ACC112 (cell line): ENCODE measurements at regions not wholly inside any gene's neighbourhood (a gene's known extent, or its start where the extent isn't known, plus 50 kb on each side); places are given as distances from the start of the nearest gene placed in this dataset.
"Not testable (repeated sequence)": the region's sequence is repeated elsewhere in the genome, so short reads cannot be mapped to it uniquely, and the experiment has no call there.

Experiments
- H2AFZ ChIP-seq: fragments of 200-600 bp; sonication (generic); one replicate; pipeline ENCODE4 v1.6.0; 2017; ENCODE audit warnings: antibody characterized with exemption, low read length; ENCODE audit not compliant: unreplicated experiment
- H3K27ac ChIP-seq: fragments of 200-600 bp; sonication (generic); 2 replicates; pipeline ENCODE4 v1.5.1; 2014; ENCODE audit warnings: low read depth, mild to moderate bottlenecking, antibody characterized with exemption, low read length, moderate library complexity
- H3K27me3 ChIP-seq: fragments of 200-600 bp; sonication (generic); 2 replicates; pipeline ENCODE4 v1.6.1; 2014; ENCODE audit warnings: mild to moderate bottlenecking, antibody characterized with exemption, low read length, moderate library complexity, mixed read lengths; ENCODE audit not compliant: insufficient read depth
- H3K36me3 ChIP-seq: fragments of 200-600 bp; sonication (generic); 2 replicates; pipeline ENCODE4 v1.6.1; 2016; ENCODE audit warnings: mild to moderate bottlenecking, antibody characterized with exemption, low read length, moderate library complexity, mixed read lengths; ENCODE audit not compliant: insufficient read depth
- H3K4me1 ChIP-seq: fragments of 200-600 bp; sonication (generic); one replicate; pipeline ENCODE4 v1.6.1; 2016; ENCODE audit warnings: low read length, mixed read lengths; ENCODE audit not compliant: insufficient read depth, unreplicated experiment, control insufficient read depth
- H3K4me3 ChIP-seq: fragments of 200-600 bp; sonication (generic); 2 replicates; pipeline ENCODE4 v1.5.1; 2014; ENCODE audit warnings: mild to moderate bottlenecking, low read depth, low read length
- H3K79me2 ChIP-seq: fragments of 200-600 bp; sonication (generic); one replicate; pipeline ENCODE4 v1.6.0; 2016; ENCODE audit warnings: low read length; ENCODE audit not compliant: control insufficient read depth, unreplicated experiment, insufficient read depth

DNA sequence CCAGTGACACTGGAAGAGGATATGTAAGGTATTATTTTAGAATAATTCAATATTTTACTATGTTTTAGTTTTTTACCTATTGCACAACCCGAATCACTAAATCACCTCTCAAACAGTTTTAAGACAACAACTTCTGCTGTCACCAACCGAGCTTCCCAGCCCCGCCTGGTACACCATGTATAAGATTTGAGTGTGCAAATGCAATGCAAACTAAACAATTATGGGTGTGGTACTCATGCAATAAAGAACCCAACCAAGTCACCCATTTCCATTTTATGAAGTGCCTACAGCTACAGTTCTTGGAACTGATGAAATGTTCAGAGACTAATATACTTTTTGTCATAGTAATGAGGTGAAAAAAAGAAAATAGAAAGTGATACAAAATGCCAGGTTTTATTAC is 256.2 kb downstream of the TAFA4 start:
- Histone ChIP-seq H3K27me3 (no peaks in the 10 kb centered on the region), H3K4me1 (no peaks in the 10 kb centered on the region), H3K27ac (no peak overlapping the region), H3K4me3 (no peak overlapping the region), H3K79me2 (no peaks in the 10 kb centered on the region), H2AFZ (no peak overlapping the region), H3K36me3 (no peaks in the 10 kb centered on the region)

GRCh38 chr3:68667346-68667745 is 265.0 kb downstream of the TAFA4 start:
- H3K4me3 ChIP-seq: no peak overlapping the region
- H3K4me1 ChIP-seq: no peaks in the 10 kb centered on the region
- H3K36me3 ChIP-seq: no peaks in the 10 kb centered on the region
- no peak overlapping the region for H3K27ac ChIP-seq
- no peaks in the 10 kb centered on the region for H3K27me3 ChIP-seq
- no peak overlapping the region for H2AFZ ChIP-seq
- H3K79me2 ChIP-seq: no peaks in the 10 kb centered on the region

GRCh38 chr3:68666429-68667136 is 265.8 kb downstream of the TAFA4 start:
- no peak overlapping the region for H3K27ac ChIP-seq
- H3K4me1 ChIP-seq: no peaks in the 10 kb centered on the region
- H3K27me3 ChIP-seq: no peaks in the 10 kb centered on the region
- no peaks in the 10 kb centered on the region for H3K79me2 ChIP-seq
- no peak overlapping the region for H3K4me3 ChIP-seq
- H3K36me3 ChIP-seq: no peaks in the 10 kb centered on the region
- H2AFZ ChIP-seq: no peak overlapping the region

GRCh38 chr3:68664276-68664675 is 268.1 kb downstream of the TAFA4 start:
- H3K27ac ChIP-seq: no peak overlapping the region
- no peaks in the 10 kb centered on the region for H3K36me3 ChIP-seq
- no peaks in the 10 kb centered on the region for H3K79me2 ChIP-seq

GRCh38 chr3:68662176-68662575 is 270.2 kb downstream of the TAFA4 start:
- no peak overlapping the region for H3K4me3 ChIP-seq
- H3K27ac ChIP-seq: no peak overlapping the region
- no peaks in the 10 kb centered on the region for H3K4me1 ChIP-seq
- no peaks in the 10 kb centered on the region for H3K36me3 ChIP-seq
- no peaks in the 10 kb centered on the region for H3K27me3 ChIP-seq
- H2AFZ ChIP-seq: no peak overlapping the region
- H3K79me2 ChIP-seq: no peaks in the 10 kb centered on the region

More at GRCh38 chr3:68664276-68664675, 268.1 kb downstream of the TAFA4 start:
- H3K27me3 ChIP-seq: no peaks in the 10 kb centered on the region
- H3K4me1 ChIP-seq: no peaks in the 10 kb centered on the region
- H3K4me3 ChIP-seq: no peak overlapping the region
- H2AFZ ChIP-seq: no peak overlapping the region

DNA sequence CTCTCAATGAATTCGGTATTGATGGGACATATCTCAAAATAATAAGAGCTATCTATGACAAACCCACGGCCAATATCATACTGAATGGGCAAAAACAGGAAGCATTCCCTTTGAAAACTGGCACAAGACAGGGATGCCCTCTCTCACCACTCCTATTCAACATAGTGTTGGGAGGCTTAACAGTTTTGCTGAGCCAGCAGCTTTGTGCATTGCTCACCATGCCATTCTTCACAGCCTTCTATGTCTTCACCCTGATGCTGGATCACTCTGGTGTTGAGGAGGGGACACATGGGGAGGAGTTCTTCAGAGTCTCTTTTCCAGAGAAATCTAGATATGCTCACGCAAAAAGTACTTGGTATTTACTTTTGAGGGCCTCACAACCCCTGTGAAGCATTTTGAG is 281.7 kb downstream of the TAFA4 start:
- not testable (repeated sequence) for H3K27ac ChIP-seq, H3K79me2 ChIP-seq, H3K36me3 ChIP-seq, H3K4me1 ChIP-seq, H3K4me3 ChIP-seq, H2AFZ ChIP-seq, H3K27me3 ChIP-seq

DNA sequence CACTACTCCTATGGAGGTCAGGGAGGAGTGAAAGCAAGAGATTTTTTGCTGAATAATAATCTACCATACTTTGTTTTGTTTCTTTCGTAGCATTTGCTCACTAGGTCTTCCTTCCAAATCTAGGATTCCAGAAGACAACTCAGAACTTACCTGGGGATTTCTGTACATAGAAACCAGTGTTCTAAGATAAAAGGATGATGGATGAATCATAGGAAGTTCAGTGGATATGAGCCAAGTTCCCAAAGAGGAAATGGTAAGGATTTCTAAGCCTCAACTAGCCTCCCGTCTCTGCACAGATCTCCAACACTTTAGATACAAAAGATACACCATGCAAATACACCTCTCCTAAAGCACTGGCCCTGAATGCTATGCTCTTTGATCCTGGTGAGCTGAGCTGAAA is 283.9 kb downstream of the TAFA4 start:
- Histone ChIP-seq H2AFZ (no peak overlapping the region), H3K79me2 (no peaks in the 10 kb centered on the region), H3K36me3 (no peaks in the 10 kb centered on the region), H3K4me1 (no peaks in the 10 kb centered on the region), H3K27ac (no peak overlapping the region), H3K4me3 (no peak overlapping the region), H3K27me3 (no peaks in the 10 kb centered on the region)

DNA sequence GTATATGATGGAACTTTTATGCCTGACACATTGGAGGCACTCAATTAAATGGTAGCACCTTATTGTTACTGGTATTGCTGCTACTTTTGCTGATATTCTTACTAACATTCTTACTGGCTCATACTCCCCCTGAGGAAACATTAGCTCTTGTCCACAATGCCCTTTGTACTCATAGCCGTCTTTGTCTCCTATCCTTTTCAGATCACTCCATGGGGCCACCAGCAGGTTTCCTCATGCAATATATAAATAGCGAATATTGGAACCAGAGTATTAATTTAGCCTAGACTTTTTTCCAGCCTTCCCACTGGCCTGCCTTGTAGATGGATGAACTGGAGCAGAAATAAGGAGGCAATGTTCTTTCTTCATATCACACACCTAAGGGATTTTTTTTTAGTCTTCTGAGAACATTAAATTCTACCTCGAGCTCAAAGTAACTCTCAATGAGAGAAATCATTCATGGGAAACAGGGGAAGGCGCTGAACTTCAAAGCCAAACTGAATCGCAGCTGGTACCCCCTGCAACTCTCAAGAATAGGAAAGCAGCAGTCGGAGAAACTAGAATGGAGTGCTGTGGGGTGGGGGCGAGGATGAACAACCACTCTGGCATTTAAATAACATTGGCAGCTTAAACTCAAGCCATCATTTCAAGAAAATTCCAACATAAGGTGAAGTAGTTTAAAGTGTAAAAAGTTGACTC is 300.3 kb downstream of the TAFA4 start:
- Histone ChIP-seq H3K4me3 (no peak overlapping the region), H3K27ac (no peak overlapping the region), H3K36me3 (no peaks in the 10 kb centered on the region), H3K27me3 (no peaks in the 10 kb centered on the region), H2AFZ (no peak overlapping the region), H3K4me1 (no peaks in the 10 kb centered on the region), H3K79me2 (no peaks in the 10 kb centered on the region)

DNA sequence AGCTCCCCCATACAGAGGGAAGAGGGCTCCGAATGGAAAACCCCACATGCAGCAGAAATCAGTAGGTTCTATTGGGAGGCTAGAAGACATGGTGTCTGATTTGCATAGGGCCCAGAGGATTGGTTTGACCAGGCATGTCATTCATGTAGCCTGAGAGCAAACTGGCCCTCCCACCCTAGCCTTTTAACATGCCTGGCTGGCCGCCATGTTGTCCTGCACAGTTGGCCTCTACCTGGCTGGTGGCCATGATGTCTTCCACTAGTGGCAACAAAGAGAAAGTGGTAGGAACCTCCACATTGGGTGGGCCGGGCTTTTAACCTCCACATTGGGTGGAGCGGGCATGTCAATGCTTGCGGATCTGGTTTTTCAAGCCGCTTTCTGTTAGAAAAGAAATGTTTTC is 312.1 kb downstream of the TAFA4 start:
- Histone ChIP-seq H3K27me3 (no peaks in the 10 kb centered on the region), H3K4me1 (no peaks in the 10 kb centered on the region), H3K36me3 (no peaks in the 10 kb centered on the region)

DNA sequence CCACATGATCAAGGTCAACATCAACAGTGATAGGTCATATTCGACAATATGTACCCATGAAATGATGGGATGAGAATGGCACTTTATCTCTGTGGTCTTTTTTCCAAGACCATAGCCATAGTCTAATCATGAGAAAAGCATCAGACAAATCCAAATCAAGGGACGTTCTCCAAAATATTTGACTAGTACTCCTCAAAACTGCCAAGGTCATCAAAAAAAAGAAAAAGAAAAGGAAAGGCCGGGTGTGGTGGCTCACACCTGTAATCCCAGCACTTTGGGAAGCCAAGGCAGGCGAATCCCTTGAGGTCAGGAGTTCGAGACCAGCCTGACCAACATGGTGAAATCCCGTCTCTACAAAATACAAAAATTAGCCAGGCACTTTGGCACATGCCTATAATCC is 318.3 kb downstream of the TAFA4 start:
- Histone ChIP-seq H3K27me3 (no peaks in the 10 kb centered on the region), H3K4me1 (no peaks in the 10 kb centered on the region), H3K36me3 (no peaks in the 10 kb centered on the region), H3K4me3 (no peak overlapping the region), H3K27ac (no peak overlapping the region), H3K79me2 (no peaks in the 10 kb centered on the region), H2AFZ (no peak overlapping the region)

More for the DNA sequence above, 312.1 kb downstream of the TAFA4 start:
- no peaks in the 10 kb centered on the region for H3K79me2 ChIP-seq
- no peak overlapping the region for H2AFZ ChIP-seq
- no peak overlapping the region for H3K27ac ChIP-seq
- H3K4me3 ChIP-seq: no peak overlapping the region

DNA sequence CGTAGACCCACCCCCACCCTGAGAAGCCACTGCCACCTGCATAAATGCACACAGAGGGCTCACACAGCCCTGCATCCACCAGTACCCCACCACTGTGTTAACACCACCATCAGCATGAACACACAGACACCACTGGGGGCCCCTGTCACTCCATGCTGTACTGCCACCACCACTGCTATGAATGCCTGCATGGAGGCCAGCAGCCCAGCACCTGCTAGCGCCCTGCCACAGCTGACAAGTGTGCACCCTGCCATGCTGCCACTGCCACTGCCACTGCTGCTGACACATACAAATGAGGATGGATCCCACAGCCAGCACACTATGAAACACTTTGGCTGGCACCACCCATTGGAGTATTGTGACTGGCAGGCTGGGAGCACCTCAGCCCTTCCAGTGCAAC is 361.0 kb downstream of the TAFA4 start:
- Histone ChIP-seq H3K36me3 (no peaks in the 10 kb centered on the region), H3K27me3 (no peaks in the 10 kb centered on the region), H3K79me2 (no peaks in the 10 kb centered on the region), H3K27ac (no peak overlapping the region), H2AFZ (no peak overlapping the region), H3K4me3 (no peak overlapping the region), H3K4me1 (no peaks in the 10 kb centered on the region)
